ENCODE measurements at regions not wholly inside any gene's neighbourhood (a gene's known extent, or its start where the extent isn't known, plus 50 kb on each side); places are given as distances from the start of the nearest gene placed in this dataset.

- Histone ChIP-seq H2BK120ac (ENCODE audit: low read depth, low read length, poor library complexity, severe bottlenecking) (no peak overlapping the region), H3K27ac (ENCODE audit: insufficient read length, low read depth, low read length) (no peak overlapping the region), H2BK5ac (ENCODE audit: insufficient read length, low read length) (no peak overlapping the region), H3K79me1 (ENCODE audit: insufficient read depth, low read depth, low read length, poor library complexity, severe bottlenecking) (no peaks in the 10 kb centered on the region), H3K23me2 (ENCODE audit: insufficient read length, low read depth, low read length, poor library complexity, severe bottlenecking) (no peaks in the 10 kb centered on the region), H2BK15ac (ENCODE audit: low read depth, low read length) (no peak overlapping the region), H4K91ac (ENCODE audit: insufficient read length, low read depth, low read length) (no peak overlapping the region), H3K4me2 (ENCODE audit: insufficient read depth, insufficient read length, low read length) (no peak overlapping the region), H4K8ac (replicated peaks; ENCODE audit: insufficient read length, low read depth, low read length) (no peak overlapping the region), H4K20me1 (ENCODE audit: control insufficient read depth, insufficient read depth, insufficient read length) (no peaks in the 10 kb centered on the region), H2AFZ (ENCODE audit: low read length) (no peak overlapping the region), H3T11ph (ENCODE audit: low read length) (no peak overlapping the region), H2BK20ac (ENCODE audit: low read depth, low read length, poor library complexity, severe bottlenecking) (no peak overlapping the region), H3K79me2 (ENCODE audit: insufficient read depth, low read length) (no peaks in the 10 kb centered on the region), H2BK12ac (ENCODE audit: insufficient read length, low read depth, low read length) (no peak overlapping the region), H3K4ac (ENCODE audit: low read depth, low read length) (no peak overlapping the region), H3K14ac (ENCODE audit: insufficient read depth, low read length) (no peak overlapping the region), H3K9me3 (ENCODE audit: control insufficient read depth, low read depth, low read length) (no peaks in the 10 kb centered on the region), H3K56ac (ENCODE audit: insufficient read length, low read depth, low read length) (no peak overlapping the region), H3K27me3 (ENCODE audit: insufficient read depth, low read length) (no peaks in the 10 kb centered on the region), H3K9ac (ENCODE audit: extremely low read depth, insufficient read length, low read length) (no peak overlapping the region), H3K23ac (ENCODE audit: insufficient read length, low read depth, low read length) (no peak overlapping the region), H3K4me1 (ENCODE audit: insufficient read depth, low read length) (no peaks in the 10 kb centered on the region), H3K18ac (ENCODE audit: insufficient read length, low read depth, low read length) (no peak overlapping the region), H4K5ac (ENCODE audit: insufficient read length, low read depth, low read length) (no peak overlapping the region), H2AK5ac (ENCODE audit: insufficient read length, low read length) (no peak overlapping the region)
- H3K27ac Mint-ChIP-seq: no peak overlapping the region
- H3K9me3 Mint-ChIP-seq: peaks cover 0 to 7% of the 10 kb centered on the region in 2 experiments; a peak in 4 of 5 replicates
- H3K4me1 Mint-ChIP-seq: peaks cover 7% of the 10 kb centered on the region in 2 experiments
- no peak for DNase-seq
- TF ChIP-seq CTCF (conservative IDR thresholded peaks at IDR 0.05): no peak
- peaks cover 5 to 13% (median 5%) of the 10 kb centered on the region in 3 experiments; a peak in 4 of 7 replicates for H3K36me3 Mint-ChIP-seq (ENCODE audit: insufficient read depth in 1 of 3, low read depth in 3 of 3)
- no peaks in the 10 kb centered on the region for H3K27me3 Mint-ChIP-seq (ENCODE audit: low read depth)
- WGBS (ENCODE audit: extremely low coverage, insufficient read length, low lambda C conversion rate): no CpG with 5 or more reads among the region's 1 CpG
- H3K4me3 Mint-ChIP-seq: no peak overlapping the region
Measured at GRCh38 chr6:167056370-167056769, 57.2 kb downstream of the CEP43 start.
